Brain microvascular endothelial cell (primary cell): ENCODE measurements at regions not wholly inside any gene's neighbourhood (a gene's known extent, or its start where the extent isn't known, plus 50 kb on each side); places are given as distances from the start of the nearest gene placed in this dataset.

Source experiments
- DNase-seq: peaks from one replicate; pipeline ENCODE4 v3.0.0-alpha.2; 2020
- H3K27ac ChIP-seq: fragments of 250-450 bp; sonication (Bioruptor Pico); 2 replicates; pipeline ENCODE4 v1.5.1; 2020; ENCODE audit warnings: mild to moderate bottlenecking, moderate library complexity
- H3K27me3 ChIP-seq: fragments of 250-450 bp; sonication (Bioruptor Pico); replicated peaks from 2 replicates; pipeline ENCODE4 v1.5.1; 2020; ENCODE audit warnings: mild to moderate bottlenecking
- H3K36me3 ChIP-seq: fragments of 250-450 bp; sonication (Bioruptor Pico); replicated peaks from 2 replicates; pipeline ENCODE4 v1.5.1; 2020; ENCODE audit warnings: mild to moderate bottlenecking
- H3K4me3 ChIP-seq: 2 replicates; pipeline ENCODE4 v1.5.1; 2011; ENCODE audit warnings: low read depth, mild to moderate bottlenecking, control low read depth, low read length, moderate library complexity
- CTCF ChIP-seq: IDR thresholded peaks from 2 replicates; pipeline ENCODE4 v1.5.1; 2011; ENCODE audit warnings: low read depth, mild to moderate bottlenecking, moderate library complexity, low read length, control low read depth, inconsistent platforms; ENCODE audit errors: missing control alignments
- in situ Hi-C: cut with HindIII; loops from 2 replicates; pipeline ENCODE4 v1.10.0; 2017; ENCODE audit warnings: low sequenced_read_pairs, low pct_ligation_motif_present

DNA sequence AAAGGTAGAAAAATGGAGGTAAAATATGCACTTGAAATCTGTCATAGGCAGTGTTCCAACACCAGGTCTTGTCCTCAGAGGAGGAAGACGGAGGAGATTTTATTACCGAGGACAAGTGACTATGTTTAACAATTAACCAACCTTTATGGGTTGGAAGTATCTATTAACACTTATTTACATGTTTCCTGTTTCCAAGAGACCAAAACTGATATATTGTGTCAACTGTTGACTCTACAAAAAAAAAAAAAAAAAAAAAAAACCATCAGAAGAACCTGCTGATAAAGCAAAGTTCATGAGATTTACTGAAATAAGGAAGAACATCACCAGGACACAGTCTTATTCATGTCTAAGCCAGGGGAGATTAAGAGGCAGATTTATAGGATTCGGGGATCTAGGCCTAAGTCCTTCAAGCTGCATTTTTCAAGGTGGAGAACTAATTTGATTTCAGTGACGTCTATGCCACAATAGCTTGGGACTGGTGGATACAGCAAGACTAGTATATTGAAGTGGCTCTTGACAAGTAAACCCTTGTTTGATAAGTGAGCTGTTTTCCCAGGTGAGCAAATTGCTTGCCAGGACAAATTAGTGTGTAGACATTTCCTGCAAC, 126.6 kb upstream of the NAA20 start:
- no peak overlapping the region for H3K27ac ChIP-seq
- DNase-seq = no peak
- no peaks in the 10 kb centered on the region for H3K36me3 ChIP-seq
- no peak for TF ChIP-seq CTCF
- no peaks in the 10 kb centered on the region for H3K27me3 ChIP-seq
- H3K4me3 ChIP-seq = no peak overlapping the region
- in situ Hi-C loops = no loop called here

- Histone ChIP-seq H3K27ac (no peak overlapping the region), H3K4me3 (no peak overlapping the region), H3K27me3 (no peaks in the 10 kb centered on the region), H3K36me3 (peaks cover under 1% of the 10 kb centered on the region)
- in situ Hi-C loops = no loop called here
- TF ChIP-seq CTCF = no peak
- peak; percentile 48 for DNase-seq
Observed at GRCh38 chr20:19893356-19893755, 123.8 kb upstream of the NAA20 start.

- TF ChIP-seq CTCF = no peak
- Histone ChIP-seq H3K27ac (no peak overlapping the region), H3K27me3 (no peaks in the 10 kb centered on the region), H3K4me3 (no peak overlapping the region), H3K36me3 (peaks cover 4% of the 10 kb centered on the region)
- in situ Hi-C loops = no loop called here
- no peak for DNase-seq
Observed at GRCh38 chr20:19895761-19896160, 121.4 kb upstream of the NAA20 start.

DNA sequence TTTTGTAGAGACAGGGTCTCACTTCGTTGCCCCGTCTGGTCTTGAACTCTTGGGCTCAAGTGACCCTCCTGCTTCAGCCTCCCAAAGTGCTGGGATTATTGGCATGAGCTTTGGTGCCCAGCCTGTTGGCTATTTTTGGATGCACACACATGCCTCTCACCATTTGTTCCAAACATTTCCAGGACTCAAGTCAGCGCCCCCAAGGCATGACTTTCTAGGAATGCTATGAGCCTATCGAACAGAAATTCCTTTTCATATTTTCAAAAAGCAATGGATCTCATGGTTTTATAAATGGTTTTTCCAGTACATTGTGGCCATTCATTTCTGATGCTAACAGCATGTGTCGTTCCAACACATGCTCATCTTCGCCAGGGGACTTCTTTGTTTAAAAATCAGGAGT, 119.3 kb upstream of the NAA20 start:
- peaks cover 4% of the 10 kb centered on the region for H3K36me3 ChIP-seq

GRCh38 chr20:19901226-19901625, 115.9 kb upstream of the NAA20 start:
- Histone ChIP-seq H3K27me3 (no peaks in the 10 kb centered on the region), H3K36me3 (peaks cover 4% of the 10 kb centered on the region), H3K27ac (no peak overlapping the region), H3K4me3 (no peak overlapping the region)
- no peak for TF ChIP-seq CTCF
- DNase-seq = no peak
- in situ Hi-C loops = no loop called here

More for the DNA sequence above, 119.3 kb upstream of the NAA20 start:
- no peak for TF ChIP-seq CTCF
- H3K27ac ChIP-seq = no peak overlapping the region
- no peaks in the 10 kb centered on the region for H3K27me3 ChIP-seq
- no peak overlapping the region for H3K4me3 ChIP-seq
- in situ Hi-C loops = no loop called here
- DNase-seq = no peak
